ENCODE measurements at regions not wholly inside any gene's neighbourhood (a gene's known extent, or its start where the extent isn't known, plus 50 kb on each side); places are given as distances from the start of the nearest gene placed in this dataset.

GRCh38 chr20:19958928-19959327, 58.2 kb upstream of the NAA20 start:
- DNase-seq = no peak

GRCh38 chr20:19960745-19961144, 56.4 kb upstream of the NAA20 start:
- no peak for DNase-seq

DNA sequence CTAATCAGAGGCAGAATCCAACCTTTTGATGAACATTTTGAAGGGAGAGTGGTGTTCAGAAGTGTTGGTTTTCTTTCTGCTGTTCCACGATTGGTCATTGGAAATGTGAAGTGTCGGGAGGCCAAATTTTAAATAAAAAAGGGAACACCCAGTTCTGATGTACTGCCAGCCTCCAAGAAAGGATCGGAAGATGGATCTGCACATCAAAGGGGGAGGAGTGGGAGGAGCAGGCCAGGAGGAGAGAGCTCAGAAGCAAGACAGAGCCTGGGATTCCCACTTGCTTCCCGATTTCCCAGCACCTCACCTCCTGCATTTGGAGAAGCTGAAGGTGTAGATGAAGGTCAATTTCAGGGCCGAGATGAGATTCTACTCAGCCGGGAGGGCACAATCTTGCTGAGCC, 55.9 kb upstream of the NAA20 start:
- no peak for DNase-seq

- no peak for DNase-seq
These were observed 54.2 kb upstream of the NAA20 start for GRCh38 chr20:19962958-19963357.

DNA sequence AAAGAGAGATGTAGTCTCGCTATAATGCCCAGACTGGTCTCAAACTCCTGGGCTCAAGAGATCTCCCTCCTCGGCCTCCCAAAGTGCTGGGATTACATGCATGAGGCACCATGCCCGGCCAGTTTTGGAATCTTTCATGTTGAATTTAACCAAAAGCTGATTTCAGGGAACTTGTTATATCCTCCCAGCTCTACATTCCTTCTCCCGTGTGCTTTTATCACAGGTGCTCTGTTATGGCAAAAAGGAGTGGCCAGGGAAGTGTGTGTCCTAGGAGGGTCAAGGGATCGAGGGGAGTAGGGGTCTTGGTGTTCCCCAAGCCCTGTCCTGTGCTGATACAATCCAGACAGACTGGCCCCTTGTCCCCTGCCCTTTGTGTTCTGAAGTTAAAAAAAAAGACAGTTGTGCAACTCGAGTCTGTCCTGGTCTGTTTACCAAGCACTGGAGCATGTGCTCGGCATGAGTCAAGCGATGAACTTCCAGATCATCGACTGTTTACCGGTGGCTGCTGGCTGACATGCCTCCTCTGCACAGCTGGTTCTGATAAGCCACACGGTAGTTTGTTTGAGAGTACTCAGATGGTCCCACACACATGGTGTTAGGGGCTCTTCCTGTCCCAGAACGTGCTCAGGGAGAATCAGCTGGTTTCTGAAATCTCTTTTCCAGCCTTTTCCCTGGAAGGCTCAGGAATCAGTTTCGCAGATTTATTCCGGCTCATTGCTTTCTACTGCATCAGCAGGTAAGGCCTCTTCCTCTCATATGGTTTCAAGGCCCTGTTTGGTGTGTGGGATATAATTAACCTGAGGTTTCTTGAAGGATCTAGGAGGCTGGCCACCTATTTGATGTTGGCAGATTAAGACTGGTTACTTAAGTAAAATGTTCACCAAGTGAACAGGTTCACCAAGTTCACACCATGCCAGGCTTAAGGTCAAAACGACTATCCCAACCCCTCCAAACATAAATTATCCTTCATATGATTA, 52.6 kb upstream of the NAA20 start:
- no peak for DNase-seq

DNA sequence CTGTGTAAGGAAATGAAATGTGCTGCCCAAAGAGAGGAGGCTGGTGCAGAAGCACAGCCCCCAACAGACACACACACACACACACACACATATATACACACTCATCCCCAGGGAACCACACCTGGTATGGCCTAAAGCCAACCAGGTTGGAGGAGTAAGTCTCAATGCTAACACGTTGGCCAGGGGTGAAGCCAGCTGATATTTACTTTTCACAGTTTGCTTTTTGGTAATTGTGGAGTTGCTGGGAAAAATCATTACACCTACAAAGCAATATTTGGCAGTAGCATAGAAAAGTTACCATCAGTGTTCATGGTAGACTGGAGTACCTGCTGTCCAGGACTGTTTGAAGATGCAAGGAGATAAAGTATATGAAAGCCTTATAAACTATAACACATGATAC, 50.3 kb upstream of the NAA20 start:
- no peak for DNase-seq
